Sigmoid colon (tissue), 6 donors: ENCODE measurements at regions not wholly inside any gene's neighbourhood (a gene's known extent, or its start where the extent isn't known, plus 50 kb on each side); places are given as distances from the start of the nearest gene placed in this dataset.

Experiments used
- DNase-seq: peaks from one replicate; pipeline ENCODE4 v3.0.0-alpha.2; 2019
- H3K27ac ChIP-seq, 4 donors: fragments of 200-600 bp; sonication (generic); one replicate each; pipeline ENCODE4 v1.5.1; 2016 to 2019; ENCODE audit warnings: mild to moderate bottlenecking in 1 of 4
- H3K27me3 ChIP-seq, 3 donors: fragments of 200-600 bp; sonication (generic); one replicate each; pipeline ENCODE4 v1.5.1; 2019; ENCODE audit warnings: mild to moderate bottlenecking in 1 of 3
- H3K36me3 ChIP-seq, 4 donors: fragments of 200-600 bp; sonication (generic); one replicate each; pipeline ENCODE4 v1.5.1; 2016 to 2019
- H3K4me1 ChIP-seq, 4 donors: fragments of 200-600 bp; sonication (generic); one replicate each; pipeline ENCODE4 v1.5.1; 2017 to 2019
- H3K4me3 ChIP-seq, 4 donors: fragments of 200-600 bp; sonication (generic); one replicate each; pipeline ENCODE4 v1.5.1; 2017 to 2019; ENCODE audit warnings: mild to moderate bottlenecking in 2 of 4, moderate library complexity in 1 of 4
- H3K9me3 ChIP-seq, 4 donors: fragments of 200-600 bp in 3 of 4; sonication (generic) in 3 of 4; one replicate each; pipeline versions ENCODE4 v1.5.1 to v1.6.1; 2013 to 2019
- EP300 ChIP-seq, 4 donors: sonication (generic); formaldehyde crosslinking; IDR thresholded peaks; one replicate each; pipeline ENCODE4 v1.6.1; 2017; ENCODE audit warnings: antibody characterized with exemption in 4 of 4
- POLR2A ChIP-seq, 2 donors: fragments of 450-650 bp; IDR thresholded peaks; one replicate each; pipeline ENCODE4 v1.6.1; 2016; ENCODE audit warnings: antibody characterized with exemption in 2 of 2, mild to moderate bottlenecking in 2 of 2, moderate library complexity in 2 of 2
- POLR2AphosphoS5 ChIP-seq, 4 donors: sonication (generic); formaldehyde crosslinking; IDR thresholded peaks; one replicate each; pipeline ENCODE4 v1.6.1; 2017; ENCODE audit warnings: antibody characterized with exemption in 4 of 4
- WGBS, 2 donors: extraction: QIAGEN DNeasy Blood & Tissue Kit; methylation state at CpG; one replicate each; pipeline ENCODE4 v1.1.7; 2013; 5-methylcytosine and 5-hydroxymethylcytosine counted together
- intact Hi-C: fragments of 100-400 bp; cut with DNase I; formaldehyde crosslinking; loops from one replicate; pipeline ENCODE4 v1.15.1; 2023
- TF ChIP-seq, protein P1 (sequence below), 4 experiments: fragments of 450-650 bp in 3 of 4; fragments of 200-600 bp in 1 of 4; IDR thresholded peaks; one replicate each; pipeline ENCODE4 v1.5.1; 2016 to 2019; ENCODE audit warnings: antibody characterized with exemption in 4 of 4, mild to moderate bottlenecking in 3 of 4, moderate library complexity in 2 of 4
- donor health status: healthy with polysubstance abuse.
- donor health status: healthy.

DNA sequence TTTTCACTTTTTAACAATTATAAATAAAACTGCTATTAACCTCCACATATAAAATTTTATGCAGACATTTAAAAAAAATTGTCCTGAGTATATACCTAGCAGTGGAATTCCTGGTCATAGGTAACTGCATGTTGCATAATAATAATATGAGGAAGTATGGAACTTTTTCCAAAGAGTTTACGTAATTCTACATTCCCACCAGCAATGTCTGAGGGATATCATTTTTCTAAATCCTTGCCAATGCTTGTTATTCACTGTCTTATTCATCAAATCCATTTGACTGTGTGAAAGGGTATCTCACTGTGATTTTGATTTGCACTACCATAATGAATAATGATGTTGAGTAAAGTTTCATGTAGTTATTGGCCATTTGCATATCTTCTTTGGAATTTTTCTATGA lies 393.8 kb downstream of the LRFN5 start:
- no peaks in the 10 kb centered on the region for H3K4me1 ChIP-seq
- no peaks in the 10 kb centered on the region for H3K9me3 ChIP-seq
- H3K36me3 ChIP-seq = no peaks in the 10 kb centered on the region
- H3K27me3 ChIP-seq = no peaks in the 10 kb centered on the region
- 45 to 89% methylated on average over 1 of the region's 1 CpG for WGBS, 2 donors
- H3K27ac ChIP-seq = no peak overlapping the region
- no peak for DNase-seq
- H3K4me3 ChIP-seq = no peak overlapping the region
- intact Hi-C loops = no loop called here
- TF ChIP-seq POLR2AphosphoS5 (IDR thresholded peaks at IDR 0.05) (no peak), EP300 (IDR thresholded peaks at IDR 0.05) (no peak), POLR2A (IDR thresholded peaks at IDR 0.05) (no peak)
- TF ChIP-seq, protein P1, sequence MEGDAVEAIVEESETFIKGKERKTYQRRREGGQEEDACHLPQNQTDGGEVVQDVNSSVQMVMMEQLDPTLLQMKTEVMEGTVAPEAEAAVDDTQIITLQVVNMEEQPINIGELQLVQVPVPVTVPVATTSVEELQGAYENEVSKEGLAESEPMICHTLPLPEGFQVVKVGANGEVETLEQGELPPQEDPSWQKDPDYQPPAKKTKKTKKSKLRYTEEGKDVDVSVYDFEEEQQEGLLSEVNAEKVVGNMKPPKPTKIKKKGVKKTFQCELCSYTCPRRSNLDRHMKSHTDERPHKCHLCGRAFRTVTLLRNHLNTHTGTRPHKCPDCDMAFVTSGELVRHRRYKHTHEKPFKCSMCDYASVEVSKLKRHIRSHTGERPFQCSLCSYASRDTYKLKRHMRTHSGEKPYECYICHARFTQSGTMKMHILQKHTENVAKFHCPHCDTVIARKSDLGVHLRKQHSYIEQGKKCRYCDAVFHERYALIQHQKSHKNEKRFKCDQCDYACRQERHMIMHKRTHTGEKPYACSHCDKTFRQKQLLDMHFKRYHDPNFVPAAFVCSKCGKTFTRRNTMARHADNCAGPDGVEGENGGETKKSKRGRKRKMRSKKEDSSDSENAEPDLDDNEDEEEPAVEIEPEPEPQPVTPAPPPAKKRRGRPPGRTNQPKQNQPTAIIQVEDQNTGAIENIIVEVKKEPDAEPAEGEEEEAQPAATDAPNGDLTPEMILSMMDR (IDR thresholded peaks at IDR 0.05) = no peak

DNA sequence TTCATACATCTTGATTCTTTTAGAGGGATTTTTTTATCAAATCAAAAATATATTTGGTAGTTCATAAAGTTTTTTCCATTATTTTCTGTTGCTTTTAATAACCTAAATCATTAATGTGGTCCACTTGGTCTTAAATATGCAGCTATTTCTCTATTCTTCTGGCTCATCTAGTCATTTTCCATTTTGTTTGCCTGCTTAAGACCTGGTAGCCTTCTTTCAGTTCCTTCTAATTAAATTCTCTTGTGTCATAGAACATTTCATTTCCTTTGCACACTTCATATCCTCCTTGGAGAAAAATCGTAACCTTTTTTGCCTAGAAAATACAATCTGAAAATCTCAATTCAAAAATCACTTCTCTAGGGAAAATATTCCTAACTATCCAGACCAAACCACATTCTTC lies 387.0 kb downstream of the LRFN5 start:
- H3K36me3 ChIP-seq = no peaks in the 10 kb centered on the region
- intact Hi-C loops = no loop called here
- TF ChIP-seq EP300 (IDR thresholded peaks at IDR 0.05) = no peak
- no peaks in the 10 kb centered on the region for H3K9me3 ChIP-seq
- H3K27ac ChIP-seq = no peak overlapping the region
- no peak for DNase-seq
- 81 to 85% methylated on average over 1 of the region's 1 CpG for WGBS, 2 donors
- no peaks in the 10 kb centered on the region for H3K4me1 ChIP-seq
- no peak overlapping the region for H3K4me3 ChIP-seq
- H3K27me3 ChIP-seq = no peaks in the 10 kb centered on the region

DNA sequence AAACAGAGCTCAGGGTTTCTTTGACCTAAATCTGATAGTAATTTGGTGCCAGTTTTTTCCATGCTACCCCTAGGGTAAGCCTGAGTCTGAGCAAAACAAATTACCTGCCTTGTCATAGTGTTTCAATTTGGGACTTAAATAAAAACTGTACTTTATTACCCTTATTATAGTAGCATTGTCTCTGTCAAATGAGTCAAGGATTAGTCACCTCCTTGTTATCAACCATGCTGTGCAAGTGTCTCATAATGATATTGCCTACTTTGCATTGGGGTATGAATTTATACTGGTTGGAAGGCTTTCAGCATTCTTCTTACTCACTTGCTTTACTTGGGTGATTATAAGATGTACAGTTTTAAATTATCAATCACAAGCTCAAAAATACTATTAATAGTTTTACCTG lies 380.0 kb downstream of the LRFN5 start:
- Histone ChIP-seq H3K27ac (no peak overlapping the region), H3K4me3 (no peak overlapping the region), H3K27me3 (no peaks in the 10 kb centered on the region), H3K36me3 (no peaks in the 10 kb centered on the region), H3K9me3 (no peaks in the 10 kb centered on the region), H3K4me1 (no peaks in the 10 kb centered on the region)
- DNase-seq = no peak
- intact Hi-C loops = no loop called here
- TF ChIP-seq POLR2A (IDR thresholded peaks at IDR 0.05) = no peak
- TF ChIP-seq POLR2AphosphoS5 (IDR thresholded peaks at IDR 0.05) = no peak
- no peak for TF ChIP-seq EP300 (IDR thresholded peaks at IDR 0.05)
- TF ChIP-seq, protein P1 (IDR thresholded peaks at IDR 0.05) = no peak

DNA sequence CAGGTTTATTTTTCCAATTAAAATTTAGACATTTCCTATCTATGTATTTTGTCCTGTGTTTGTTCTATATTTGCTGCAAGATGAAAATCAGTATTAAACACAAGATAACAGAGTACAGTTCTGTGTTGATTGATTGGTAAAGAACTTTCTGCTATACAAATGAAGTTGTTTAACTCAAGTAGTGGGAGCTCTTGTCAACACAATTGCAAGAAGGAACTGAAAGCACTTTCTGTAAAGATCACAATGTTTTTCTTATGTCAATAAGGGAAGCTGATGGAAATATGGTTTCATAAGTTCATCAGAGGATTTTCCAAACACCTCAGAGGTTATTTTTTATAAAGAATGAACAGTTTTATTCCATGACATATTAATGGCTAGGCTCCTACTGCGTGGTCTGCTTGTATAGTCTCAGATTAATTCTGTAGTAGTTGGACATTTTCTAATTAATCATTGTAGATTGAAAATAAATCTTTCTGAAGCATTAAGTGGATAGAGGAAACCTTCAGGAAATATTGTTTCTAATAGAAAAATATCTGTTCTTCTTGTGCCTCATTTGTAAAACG lies 379.5 kb downstream of the LRFN5 start:
- H3K27ac ChIP-seq = no peak overlapping the region
- no peaks in the 10 kb centered on the region for H3K27me3 ChIP-seq
- WGBS, 2 donors = 30 to 48% methylated on average over 2 of the region's 2 CpGs
- DNase-seq = no peak
- H3K36me3 ChIP-seq = no peaks in the 10 kb centered on the region
- no peaks in the 10 kb centered on the region for H3K9me3 ChIP-seq
- intact Hi-C loops = no loop called here
- no peaks in the 10 kb centered on the region for H3K4me1 ChIP-seq
- H3K4me3 ChIP-seq = no peak overlapping the region
- TF ChIP-seq POLR2A (IDR thresholded peaks at IDR 0.05) (no peak), EP300 (IDR thresholded peaks at IDR 0.05) (no peak), POLR2AphosphoS5 (IDR thresholded peaks at IDR 0.05) (no peak)
- TF ChIP-seq, protein P1 (IDR thresholded peaks at IDR 0.05) = no peak

DNA sequence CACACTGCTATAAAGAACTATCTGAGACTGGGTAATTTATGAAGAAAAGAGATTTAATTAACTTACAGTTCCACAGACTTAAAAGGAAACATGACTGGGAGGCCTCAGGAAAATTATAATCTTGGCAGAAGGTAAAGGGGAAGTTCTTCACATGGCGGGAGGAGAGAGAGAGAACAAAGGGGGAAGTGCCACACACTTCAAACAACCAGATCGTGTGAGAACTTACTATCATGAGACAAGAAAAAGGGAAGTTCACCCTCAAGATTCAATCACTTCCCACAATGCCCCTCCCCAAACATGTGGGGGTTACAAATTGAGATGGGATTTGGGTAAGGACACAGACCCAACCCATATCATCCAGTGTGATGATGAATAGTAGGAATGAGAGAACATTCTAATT lies 366.5 kb downstream of the LRFN5 start:
- no peaks in the 10 kb centered on the region for H3K4me1 ChIP-seq
- peaks cover 0 to 6% (median 1%) of the 10 kb centered on the region in 4 donors for H3K9me3 ChIP-seq
- no peak overlapping the region for H3K4me3 ChIP-seq
- no peaks in the 10 kb centered on the region for H3K27me3 ChIP-seq
- intact Hi-C loops = no loop called here
- DNase-seq = no peak
- TF ChIP-seq POLR2AphosphoS5 (IDR thresholded peaks at IDR 0.05) = no peak
- TF ChIP-seq POLR2A (IDR thresholded peaks at IDR 0.05) = no peak
- no peak for TF ChIP-seq EP300 (IDR thresholded peaks at IDR 0.05)
- TF ChIP-seq, protein P1 (IDR thresholded peaks at IDR 0.05) = no peak
- H3K36me3 ChIP-seq = no peaks in the 10 kb centered on the region
- WGBS, 2 donors = 38 to 62% methylated on average over 2 of the region's 2 CpGs
- no peak overlapping the region for H3K27ac ChIP-seq
